ENCODE measurements at regions not wholly inside any gene's neighbourhood (a gene's known extent, or its start where the extent isn't known, plus 50 kb on each side); places are given as distances from the start of the nearest gene placed in this dataset.

GRCh38 chr16:48881272-48881671 lies 271.3 kb upstream of the N4BP1 start:
- TF ChIP-seq, protein P1, sequence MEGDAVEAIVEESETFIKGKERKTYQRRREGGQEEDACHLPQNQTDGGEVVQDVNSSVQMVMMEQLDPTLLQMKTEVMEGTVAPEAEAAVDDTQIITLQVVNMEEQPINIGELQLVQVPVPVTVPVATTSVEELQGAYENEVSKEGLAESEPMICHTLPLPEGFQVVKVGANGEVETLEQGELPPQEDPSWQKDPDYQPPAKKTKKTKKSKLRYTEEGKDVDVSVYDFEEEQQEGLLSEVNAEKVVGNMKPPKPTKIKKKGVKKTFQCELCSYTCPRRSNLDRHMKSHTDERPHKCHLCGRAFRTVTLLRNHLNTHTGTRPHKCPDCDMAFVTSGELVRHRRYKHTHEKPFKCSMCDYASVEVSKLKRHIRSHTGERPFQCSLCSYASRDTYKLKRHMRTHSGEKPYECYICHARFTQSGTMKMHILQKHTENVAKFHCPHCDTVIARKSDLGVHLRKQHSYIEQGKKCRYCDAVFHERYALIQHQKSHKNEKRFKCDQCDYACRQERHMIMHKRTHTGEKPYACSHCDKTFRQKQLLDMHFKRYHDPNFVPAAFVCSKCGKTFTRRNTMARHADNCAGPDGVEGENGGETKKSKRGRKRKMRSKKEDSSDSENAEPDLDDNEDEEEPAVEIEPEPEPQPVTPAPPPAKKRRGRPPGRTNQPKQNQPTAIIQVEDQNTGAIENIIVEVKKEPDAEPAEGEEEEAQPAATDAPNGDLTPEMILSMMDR (IDR thresholded peaks at IDR 0.05; ENCODE audit: low read depth, low read length): no peak
- no peak for DNase-seq (ENCODE audit: extremely low read depth, low read depth)

- DNase-seq (ENCODE audit: extremely low read depth, low read depth): no peak
- TF ChIP-seq, protein P1 (IDR thresholded peaks at IDR 0.05; ENCODE audit: low read depth, low read length): no peak
Observed at GRCh38 chr16:48879223-48880122, 269.5 kb upstream of the N4BP1 start.

DNA sequence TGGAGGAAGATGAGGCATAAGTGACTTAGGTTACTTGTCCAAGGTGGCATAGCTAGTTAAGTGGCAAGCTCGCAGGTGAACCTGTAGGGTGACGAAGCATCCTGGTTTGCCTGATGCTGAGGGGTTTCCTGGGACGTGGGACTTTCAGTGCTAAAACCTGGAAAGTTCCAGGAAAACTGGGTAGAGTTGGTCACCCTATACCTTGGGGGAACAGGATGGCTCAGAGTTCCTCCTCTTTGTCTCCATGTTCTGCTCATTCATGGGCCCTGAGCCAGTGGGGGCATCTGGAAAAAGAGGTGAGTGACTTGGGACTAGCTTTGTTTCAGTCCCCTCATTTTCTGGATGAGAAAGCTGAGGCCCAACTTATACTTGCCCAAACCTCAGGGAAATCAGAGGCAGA lies 268.0 kb upstream of the N4BP1 start:
- DNase-seq (ENCODE audit: extremely low read depth, low read depth): no peak
- TF ChIP-seq, protein P1 (IDR thresholded peaks at IDR 0.05; ENCODE audit: low read depth, low read length): no peak

- TF ChIP-seq, protein P1 (IDR thresholded peaks at IDR 0.05; ENCODE audit: low read depth, low read length): no peak
- DNase-seq (ENCODE audit: extremely low read depth, low read depth): no peak
Observed at GRCh38 chr16:48870141-48870540, 260.2 kb upstream of the N4BP1 start.

- TF ChIP-seq, protein P1 (IDR thresholded peaks at IDR 0.05; ENCODE audit: low read depth, low read length): no peak
- DNase-seq (ENCODE audit: extremely low read depth, low read depth): no peak
Observed at GRCh38 chr16:48865520-48865919, 255.5 kb upstream of the N4BP1 start.

- DNase-seq (ENCODE audit: extremely low read depth, low read depth): no peak
- TF ChIP-seq, protein P1 (IDR thresholded peaks at IDR 0.05; ENCODE audit: low read depth, low read length): no peak
Observed at GRCh38 chr16:48864055-48864454, 254.1 kb upstream of the N4BP1 start.

- no peak for DNase-seq (ENCODE audit: extremely low read depth, low read depth)
- TF ChIP-seq, protein P1 (IDR thresholded peaks at IDR 0.05; ENCODE audit: low read depth, low read length): no peak
Observed at GRCh38 chr16:48862087-48862532, 252.1 kb upstream of the N4BP1 start.
